IMR-90 (cell line): ENCODE measurements at regions not wholly inside any gene's neighbourhood (a gene's known extent, or its start where the extent isn't known, plus 50 kb on each side); places are given as distances from the start of the nearest gene placed in this dataset.

ENCODE experiments used
- ATAC-seq: fragments of 200-7000 bp; cut with Tn5 transposase; 2 replicates; pipeline ENCODE4 v1.9.1; 2020; ENCODE audit warnings: low read depth, mild to moderate bottlenecking, moderate library complexity
- BruUV-seq: library from RNA; stranded (reverse); fragments of 400-500 nt; replicated peaks from 2 replicates; lab custom pipeline; 2021; lab: Mats Ljungman, UMichigan
- CTCF ChIA-PET: fragments of 300-600 bp; formaldehyde crosslinking; extraction: SDS; loops from one replicate; lab custom pipeline; 2021; ENCODE audit warnings: antibody characterized with exemption; lab: Yijun Ruan, JAX
- POLR2A ChIA-PET: fragments of 300-600 bp; sonication (Branson Sonifier 250); formaldehyde crosslinking; loops from one replicate; lab custom pipeline; 2022; ENCODE audit warnings: antibody characterized with exemption; ENCODE audit not compliant: unreplicated experiment; lab: Charles Lee
- DNase-seq: peaks from one replicate; pipeline ENCODE4 v3.0.0; 2013
- H2AFZ ChIP-seq: replicated peaks from 2 replicates; pipeline ENCODE3; 2013; ENCODE audit warnings: low read length, mild to moderate bottlenecking; ENCODE audit not compliant: poor library complexity
- H2AK5ac ChIP-seq: 2 replicates; pipeline ENCODE4 v1.6.1; 2013; ENCODE audit warnings: low read depth, low read length, inconsistent platforms
- H2AK9ac ChIP-seq: replicated peaks from 2 replicates; pipeline ENCODE3; 2013; ENCODE audit warnings: mild to moderate bottlenecking, low read depth, low read length, moderate library complexity; ENCODE audit not compliant: poor library complexity
- H2BK120ac ChIP-seq: 2 replicates; pipeline ENCODE4 v1.6.1; 2013; ENCODE audit warnings: low read depth, low read length, inconsistent platforms
- H2BK15ac ChIP-seq: 3 replicates; pipeline ENCODE4 v1.6.1; 2013; ENCODE audit warnings: low read depth, low read length, inconsistent platforms
- H2BK20ac ChIP-seq: 2 replicates; pipeline ENCODE4 v1.6.1; 2013; ENCODE audit warnings: low read depth, mild to moderate bottlenecking, inconsistent platforms, low read length, moderate library complexity
- H2BK5ac ChIP-seq: 2 replicates; pipeline ENCODE4 v1.6.1; 2013; ENCODE audit warnings: mild to moderate bottlenecking, low read depth, low read length, inconsistent platforms; ENCODE audit not compliant: poor library complexity, severe bottlenecking
- H3K14ac ChIP-seq: replicated peaks from 2 replicates; pipeline ENCODE4 v1.6.1; 2013; ENCODE audit warnings: low read depth, low read length, inconsistent platforms
- H3K18ac ChIP-seq: 2 replicates; pipeline ENCODE4 v1.6.1; 2013; ENCODE audit warnings: low read depth, low read length, control low read depth
- H3K23ac ChIP-seq: 2 replicates; pipeline ENCODE4 v1.6.1; 2013; ENCODE audit warnings: low read depth, low read length, inconsistent platforms
- H3K27ac ChIP-seq: 2 replicates; pipeline ENCODE4 v1.5.1; 2013; ENCODE audit warnings: mild to moderate bottlenecking, control low read depth, low read length; ENCODE audit not compliant: insufficient read depth
- H3K27me3 ChIP-seq: 2 replicates; pipeline ENCODE4 v1.6.1; 2013; ENCODE audit warnings: low read length; ENCODE audit not compliant: control insufficient read depth, insufficient read depth
- H3K36me3 ChIP-seq: 2 replicates; pipeline ENCODE4 v1.6.1; 2013; ENCODE audit warnings: low read length, mixed read lengths; ENCODE audit not compliant: control insufficient read depth, insufficient read depth
- H3K4ac ChIP-seq: 2 replicates; pipeline ENCODE4 v1.6.1; 2013; ENCODE audit warnings: low read depth, low read length, inconsistent platforms
- H3K4me1 ChIP-seq: 2 replicates; pipeline ENCODE4 v1.6.1; 2013; ENCODE audit warnings: low read length, mixed read lengths; ENCODE audit not compliant: control insufficient read depth, insufficient read depth
- H3K4me2 ChIP-seq: 2 replicates; pipeline ENCODE4 v1.6.1; 2013; ENCODE audit warnings: low read depth, mild to moderate bottlenecking, control low read depth, low read length, moderate library complexity
- H3K4me3 ChIP-seq: 2 replicates; pipeline ENCODE4 v1.5.1; 2013; ENCODE audit warnings: low read depth, mild to moderate bottlenecking, control low read depth, low read length, moderate library complexity; ENCODE audit not compliant: insufficient read depth
- H3K56ac ChIP-seq: 2 replicates; pipeline ENCODE4 v1.6.1; 2013; ENCODE audit warnings: low read length, inconsistent platforms; ENCODE audit not compliant: insufficient read depth; ENCODE audit errors: extremely low read depth
- H3K79me1 ChIP-seq, 2 experiments: 2 replicates each; pipeline ENCODE4 v1.6.1; 2013; ENCODE audit warnings: low read length in 2 of 2, inconsistent platforms in 1 of 2, low read depth in 1 of 2
- H3K9ac ChIP-seq: 2 replicates; pipeline ENCODE4 v1.6.1; 2013; ENCODE audit warnings: low read depth, low read length, control low read depth
- H3K9me1 ChIP-seq: 2 replicates; pipeline ENCODE4 v1.6.1; 2013; ENCODE audit warnings: low read length, inconsistent platforms; ENCODE audit not compliant: insufficient read depth
- H3K9me3 ChIP-seq: 2 replicates; pipeline ENCODE4 v1.6.1; 2013; ENCODE audit warnings: low read length; ENCODE audit not compliant: control insufficient read depth, insufficient read depth
- H4K20me1 ChIP-seq: 2 replicates; pipeline ENCODE4 v1.6.1; 2013; ENCODE audit warnings: low read length, inconsistent platforms; ENCODE audit not compliant: insufficient read depth
- H4K5ac ChIP-seq: 2 replicates; pipeline ENCODE4 v1.6.1; 2013; ENCODE audit warnings: mild to moderate bottlenecking, low read depth, low read length, control low read depth
- H4K8ac ChIP-seq, 2 experiments: 2 replicates each; pipeline ENCODE4 v1.6.1; 2013; ENCODE audit warnings: low read depth in 2 of 2, low read length in 2 of 2, control low read depth in 1 of 2, inconsistent platforms in 1 of 2
- H4K91ac ChIP-seq: 2 replicates; pipeline ENCODE4 v1.6.1; 2013; ENCODE audit warnings: low read depth, low read length, inconsistent platforms; ENCODE audit not compliant: insufficient read depth
- BHLHE40 ChIP-seq: fragments of 150-350 bp; IDR thresholded peaks from 2 replicates; pipeline ENCODE4 v1.6.1; 2016; ENCODE audit warnings: mild to moderate bottlenecking, low read depth, low read length
- CEBPB ChIP-seq: IDR thresholded peaks from 2 replicates; pipeline ENCODE4 v1.6.1; 2012; ENCODE audit warnings: low read depth, low read length, improper control_type of control experiment
- MAFK ChIP-seq: IDR thresholded peaks from 2 replicates; pipeline ENCODE4 v1.6.1; 2012; ENCODE audit warnings: low read depth, low read length, improper control_type of control experiment
- RCOR1 ChIP-seq: IDR thresholded peaks from 2 replicates; pipeline ENCODE4 v1.6.1; 2012; ENCODE audit warnings: mild to moderate bottlenecking, low read length, improper control_type of control experiment; ENCODE audit not compliant: insufficient replicate concordance
- USF2 ChIP-seq: fragments of 150-350 bp; IDR thresholded peaks from 2 replicates; pipeline ENCODE4 v1.6.1; 2017; ENCODE audit warnings: mild to moderate bottlenecking, antibody characterized with exemption, low read length, low read depth
- WGBS, 2 experiments: methylation state at CpG; one replicate each; pipeline versions ENCODE4 v1.1.5 to v1.1.7; 2013; ENCODE audit warnings: missing lambda C conversion rate in 2 of 2; ENCODE audit not compliant: insufficient read length in 1 of 2; ENCODE audit errors: extremely low coverage in 2 of 2; 5-methylcytosine and 5-hydroxymethylcytosine counted together
- dilution Hi-C: fragments of 300-500 bp; cut with HindIII; formaldehyde crosslinking; loops from one replicate; pipeline ENCODE4 v1.14.3; 2018; ENCODE audit warnings: low sequenced_read_pairs; ENCODE audit not compliant: unreplicated experiment
- in situ Hi-C: fragments of 300-500 bp; cut with MboI; formaldehyde crosslinking; loops from 3 replicates; pipeline ENCODE4 v1.14.3; 2019; ENCODE audit warnings: low sequenced_read_pairs, inconsistent platforms, mixed read lengths
- intact Hi-C: fragments of 100-400 bp; cut with micrococcal nuclease; formaldehyde crosslinking; loops from 2 replicates; pipeline ENCODE4 v1.10.0; 2022

- Histone ChIP-seq H3K4me2 (no peak overlapping the region), H3K9ac (no peak overlapping the region), H2BK120ac (no peak overlapping the region), H2AK5ac (no peak overlapping the region), H3K18ac (no peak overlapping the region), H3K36me3 (no peaks in the 10 kb centered on the region), H3K56ac (no peak overlapping the region), H2AFZ (no peak overlapping the region), H3K4ac (no peak overlapping the region), H3K9me1 (no peaks in the 10 kb centered on the region), H4K5ac (no peak overlapping the region), H3K14ac (no peak overlapping the region), H4K8ac (no peak overlapping the region), H2BK20ac (no peak overlapping the region), H3K4me3 (no peak overlapping the region), H4K20me1 (no peaks in the 10 kb centered on the region), H2BK15ac (no peak overlapping the region), H3K27ac (no peak overlapping the region), H2BK5ac (no peak overlapping the region), H3K79me1 (no peaks in the 10 kb centered on the region), H3K23ac (no peak overlapping the region), H3K4me1 (no peaks in the 10 kb centered on the region), H3K27me3 (peaks cover 2% of the 10 kb centered on the region; the same call in 1 of the 2 replicates), H3K9me3 (no peaks in the 10 kb centered on the region), H2AK9ac (no peak overlapping the region), H4K91ac (no peak overlapping the region)
- no peak for TF ChIP-seq RCOR1
- TF ChIP-seq BHLHE40: no peak
- TF ChIP-seq CEBPB: no peak
- TF ChIP-seq MAFK: no peak
- TF ChIP-seq USF2: no peak
- no peak for DNase-seq
- no peak for ATAC-seq
- in situ Hi-C loops (loop anchor here (25.0 kb wide), 1 partner anchor 1068 kb away; no protein-coding TSS in a partner anchor), intact Hi-C loops (no loop called here), dilution Hi-C loops (no loop called here)
- 60% methylated on average over 1 of the region's 5 CpGs; no CpG with 5 or more reads in 1 of the 2 experiments for WGBS, 2 experiments
- CTCF ChIA-PET: no interaction called here
- no TSS peak for BruUV-seq
- POLR2A ChIA-PET: no interaction called here
Measured at GRCh38 chr18:75730249-75730648, 302.7 kb upstream of the SMIM21 start.
